Amniotic epithelial cell (primary cell): ENCODE measurements at regions not wholly inside any gene's neighbourhood (a gene's known extent, or its start where the extent isn't known, plus 50 kb on each side); places are given as distances from the start of the nearest gene placed in this dataset.
A peak's percentile ranks its signal among the peaks of the same experiment; 100 is the strongest.
"Not testable (repeated sequence)": the region's sequence is repeated elsewhere in the genome, so short reads cannot be mapped to it uniquely, and the experiment has no call there.

Source experiments
- DNase-seq: peaks from one replicate; pipeline ENCODE4 v3.0.0-alpha.2; 2010; ENCODE audit warnings: low read depth

GRCh38 chr21:30104241-30104640, 62.4 kb downstream of the CLDN17 start:
- DNase-seq = no peak

- no peak for DNase-seq
Observed at GRCh38 chr21:30102871-30103270, 63.7 kb downstream of the CLDN17 start.

DNA sequence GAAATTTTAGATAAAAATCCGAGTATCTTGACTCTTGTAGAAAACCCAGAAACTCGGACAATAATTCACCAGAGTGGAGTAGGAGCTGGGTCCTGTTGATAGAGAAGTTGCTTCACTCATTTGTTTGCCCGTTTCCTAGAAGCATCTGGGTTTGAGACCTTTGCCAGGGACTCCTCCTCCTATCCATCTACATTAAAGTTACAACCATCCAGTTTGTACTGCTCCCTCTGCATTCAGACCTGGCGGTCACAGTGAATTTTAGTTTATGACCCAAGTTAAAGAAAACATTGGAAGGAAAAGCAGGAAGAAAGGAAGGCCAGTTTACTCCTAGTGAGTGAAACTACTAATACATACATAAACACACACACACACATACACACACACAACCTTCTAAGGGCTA, 64.6 kb downstream of the CLDN17 start:
- no peak for DNase-seq

DNA sequence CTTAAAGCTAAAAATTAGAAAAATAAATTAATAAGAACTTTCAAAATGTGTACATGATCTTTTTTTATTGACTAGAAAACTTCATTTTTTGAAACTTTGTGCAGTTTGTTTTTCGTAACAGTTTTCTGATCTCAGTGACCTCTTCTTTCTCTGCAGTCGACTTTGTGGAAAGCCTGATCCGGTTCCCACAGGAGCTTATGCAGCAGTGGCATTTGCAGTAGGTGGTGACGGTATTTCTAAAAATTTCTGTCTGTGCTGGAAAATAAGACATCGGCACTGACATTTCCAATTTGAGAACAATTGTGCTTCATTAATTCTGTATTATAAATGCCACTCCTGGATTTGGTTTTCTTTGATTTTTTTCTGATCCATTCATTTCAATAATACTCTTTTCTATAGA, 68.8 kb downstream of the CLDN17 start:
- DNase-seq = no peak

- DNase-seq = no peak
Observed at GRCh38 chr21:30083225-30083945, 83.2 kb downstream of the CLDN17 start.

- DNase-seq = no peak
Observed at GRCh38 chr21:30081506-30081905, 85.1 kb downstream of the CLDN17 start.

DNA sequence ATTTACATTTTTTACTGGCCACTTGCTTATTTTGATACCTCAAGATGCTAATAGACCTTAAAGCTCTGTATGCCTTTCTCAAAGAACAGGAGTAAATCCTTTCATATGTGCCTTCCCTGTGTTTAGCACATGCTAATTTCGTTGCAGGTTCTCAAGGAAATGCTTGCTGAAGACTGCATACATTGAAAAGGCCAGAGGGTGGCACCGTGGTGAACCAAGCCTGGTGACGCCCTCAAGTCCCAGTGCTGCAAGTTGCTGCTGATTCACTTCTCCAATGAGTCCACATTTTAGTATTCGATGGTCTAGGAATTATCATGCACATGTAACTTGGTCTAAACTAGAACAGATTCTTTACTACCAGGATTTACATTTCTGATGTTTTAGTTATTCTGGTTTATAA, 94.1 kb downstream of the CLDN17 start:
- DNase-seq = no peak

- no peak for DNase-seq
Observed at GRCh38 chr21:30058928-30059327, 107.7 kb downstream of the CLDN17 start.

DNA sequence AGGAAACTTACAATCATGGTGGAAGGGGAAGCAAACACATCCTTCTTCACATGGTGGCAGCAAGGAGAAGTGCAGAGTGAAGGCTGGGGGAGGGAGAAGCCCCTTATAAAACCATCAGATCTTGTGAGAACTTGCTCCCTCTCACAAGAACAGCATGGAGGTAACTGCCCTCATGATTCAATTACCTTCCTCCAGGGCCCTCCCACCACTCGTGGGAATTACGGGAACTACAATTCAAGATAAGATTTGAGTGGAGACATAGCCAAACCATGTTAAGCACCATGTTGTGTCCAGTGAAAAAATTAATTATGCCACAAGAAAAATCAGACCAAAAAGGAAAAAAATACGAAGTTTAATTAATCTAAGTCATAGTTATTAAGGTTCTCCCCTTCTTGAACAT, 109.5 kb downstream of the CLDN17 start:
- no peak for DNase-seq

GRCh38 chr21:30048570-30048969, 108.8 kb upstream of the GRIK1 start:
- DNase-seq = no peak

GRCh38 chr21:30044447-30045064, 104.8 kb upstream of the GRIK1 start:
- peak; percentile 2 for DNase-seq

GRCh38 chr21:30042443-30042842, 102.6 kb upstream of the GRIK1 start:
- DNase-seq = no peak

DNA sequence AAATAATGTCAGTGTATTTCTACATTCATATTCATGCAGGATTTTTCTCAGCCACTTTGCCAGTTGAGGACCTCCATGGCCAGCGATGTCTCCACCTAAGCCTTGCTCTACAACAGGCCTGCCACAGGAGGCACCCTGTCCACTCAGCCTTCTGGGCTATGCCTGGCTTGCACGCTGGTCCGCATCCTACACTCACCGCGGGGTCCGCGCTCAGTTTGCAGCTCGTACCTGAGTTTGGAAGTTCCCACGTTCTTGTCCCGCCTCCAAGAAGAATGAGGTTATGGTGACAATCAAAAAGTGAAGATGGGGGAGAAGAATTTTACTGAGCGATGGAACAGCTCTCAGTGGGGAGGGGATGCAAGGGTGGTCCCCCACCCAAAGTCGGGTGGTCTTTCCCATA, 93.6 kb upstream of the GRIK1 start:
- DNase-seq = no peak

DNA sequence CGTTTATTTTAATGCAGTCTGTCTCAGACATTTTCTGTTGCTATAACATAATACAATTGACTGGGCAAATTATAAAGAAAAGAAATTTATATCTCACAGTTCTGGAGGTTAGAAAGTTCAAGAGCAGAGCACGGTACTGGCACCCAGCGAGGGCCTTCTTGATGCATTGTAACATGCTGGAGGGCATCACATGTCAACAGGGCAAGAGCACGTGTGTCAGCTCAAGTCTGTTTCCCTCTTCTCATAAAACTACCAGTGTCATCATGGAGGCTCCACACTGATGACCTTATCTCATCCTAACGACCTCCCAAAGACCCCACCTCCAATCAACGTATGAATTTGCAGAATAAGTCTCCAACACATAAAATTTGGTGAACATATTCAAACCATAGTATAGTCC, 90.6 kb upstream of the GRIK1 start:
- no peak for DNase-seq

DNA sequence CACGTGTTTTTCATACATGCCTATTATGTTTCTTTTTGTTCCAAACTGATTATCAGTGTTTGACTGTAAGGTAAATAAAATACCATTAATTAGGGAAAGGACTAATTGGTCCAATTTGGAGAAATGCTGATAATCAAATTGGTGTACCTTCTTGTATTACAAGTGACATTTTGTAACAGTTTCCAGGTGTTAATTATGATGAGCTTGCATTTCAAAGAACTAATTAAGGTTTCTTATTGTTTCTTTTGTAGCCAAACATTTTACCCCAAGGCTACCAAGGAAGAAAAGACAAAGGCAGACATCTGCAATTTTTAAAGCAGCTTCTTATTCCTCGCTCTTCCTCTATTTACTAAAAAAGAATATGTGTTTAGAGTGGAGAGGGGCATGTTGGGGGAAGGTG, 88.7 kb upstream of the GRIK1 start:
- DNase-seq = no peak

- DNase-seq = no peak
Observed at GRCh38 chr21:30027986-30028385, 88.2 kb upstream of the GRIK1 start.

GRCh38 chr21:30023056-30023455, 83.3 kb upstream of the GRIK1 start:
- not testable (repeated sequence) for DNase-seq

- DNase-seq = no peak
Observed at GRCh38 chr21:30014886-30015285, 75.1 kb upstream of the GRIK1 start.

- no peak for DNase-seq
Observed at GRCh38 chr21:29991624-29992023, 51.8 kb upstream of the GRIK1 start.

- no peak for DNase-seq
Observed at GRCh38 chr21:29989634-29990234, 49.9 kb upstream of the GRIK1 start.
